ENCODE measurements at regions not wholly inside any gene's neighbourhood (a gene's known extent, or its start where the extent isn't known, plus 50 kb on each side); places are given as distances from the start of the nearest gene placed in this dataset.
"Not testable (repeated sequence)": the region's sequence is repeated elsewhere in the genome, so short reads cannot be mapped to it uniquely, and the experiment has no call there.

DNA sequence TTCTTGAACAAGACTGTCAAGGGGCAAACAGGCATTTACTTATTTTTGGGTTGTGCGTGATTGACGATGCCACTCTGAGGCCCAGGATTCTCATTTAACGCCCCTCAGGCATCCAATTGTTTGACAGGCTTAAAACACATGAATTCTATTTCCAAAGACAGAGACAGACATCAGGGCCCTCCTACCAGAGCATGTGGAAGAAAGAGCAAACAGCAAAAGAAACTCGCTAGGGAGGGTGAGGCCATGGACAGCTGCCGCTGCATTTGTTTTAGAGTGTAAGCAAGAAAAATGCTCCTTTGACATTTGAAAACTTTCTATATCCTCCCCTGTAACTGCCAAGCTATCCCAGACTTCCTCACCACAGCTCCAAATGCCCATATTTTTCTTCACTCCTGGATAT, 410.1 kb downstream of the NPIPA8 start:
- TF ChIP-seq, protein P1, sequence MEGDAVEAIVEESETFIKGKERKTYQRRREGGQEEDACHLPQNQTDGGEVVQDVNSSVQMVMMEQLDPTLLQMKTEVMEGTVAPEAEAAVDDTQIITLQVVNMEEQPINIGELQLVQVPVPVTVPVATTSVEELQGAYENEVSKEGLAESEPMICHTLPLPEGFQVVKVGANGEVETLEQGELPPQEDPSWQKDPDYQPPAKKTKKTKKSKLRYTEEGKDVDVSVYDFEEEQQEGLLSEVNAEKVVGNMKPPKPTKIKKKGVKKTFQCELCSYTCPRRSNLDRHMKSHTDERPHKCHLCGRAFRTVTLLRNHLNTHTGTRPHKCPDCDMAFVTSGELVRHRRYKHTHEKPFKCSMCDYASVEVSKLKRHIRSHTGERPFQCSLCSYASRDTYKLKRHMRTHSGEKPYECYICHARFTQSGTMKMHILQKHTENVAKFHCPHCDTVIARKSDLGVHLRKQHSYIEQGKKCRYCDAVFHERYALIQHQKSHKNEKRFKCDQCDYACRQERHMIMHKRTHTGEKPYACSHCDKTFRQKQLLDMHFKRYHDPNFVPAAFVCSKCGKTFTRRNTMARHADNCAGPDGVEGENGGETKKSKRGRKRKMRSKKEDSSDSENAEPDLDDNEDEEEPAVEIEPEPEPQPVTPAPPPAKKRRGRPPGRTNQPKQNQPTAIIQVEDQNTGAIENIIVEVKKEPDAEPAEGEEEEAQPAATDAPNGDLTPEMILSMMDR (IDR thresholded peaks at IDR 0.05; ENCODE audit: extremely low read depth, insufficient read depth, missing control alignments) = no peak
- in situ Hi-C loops (cut with MboI; ENCODE audit: low pct_unique_long_range_greater_than_20kb, low sequenced_read_pairs, unreplicated experiment) = no loop called here
- no peak for DNase-seq (ENCODE audit: low spot score)

DNA sequence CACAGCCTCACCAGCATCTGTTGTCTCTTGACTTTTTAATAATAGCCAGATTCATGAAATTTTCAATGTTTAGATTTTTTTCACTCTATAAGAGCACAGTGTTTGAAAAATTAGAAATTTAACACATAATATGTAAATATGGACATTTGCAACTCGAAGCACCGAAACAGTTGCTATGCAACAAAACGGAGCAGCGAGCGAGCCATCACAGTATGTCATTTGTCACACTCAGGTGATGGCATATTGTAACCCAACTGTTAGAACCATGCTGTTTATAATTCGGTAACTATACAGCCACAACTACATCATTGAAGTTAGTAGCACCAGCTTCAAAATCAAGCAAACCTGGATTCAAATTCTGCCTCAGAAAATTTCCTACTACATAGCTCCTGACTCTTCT, 410.8 kb downstream of the NPIPA8 start:
- TF ChIP-seq, protein P1 (IDR thresholded peaks at IDR 0.05; ENCODE audit: extremely low read depth, insufficient read depth, missing control alignments) = no peak
- in situ Hi-C loops (cut with MboI; ENCODE audit: low pct_unique_long_range_greater_than_20kb, low sequenced_read_pairs, unreplicated experiment) = no loop called here
- DNase-seq (ENCODE audit: low spot score) = no peak

GRCh38 chr16:17921357-17921978, 415.1 kb downstream of the NPIPA8 start:
- TF ChIP-seq, protein P1 (IDR thresholded peaks at IDR 0.05; ENCODE audit: extremely low read depth, insufficient read depth, missing control alignments) = peak; percentile 85
- DNase-seq (ENCODE audit: low spot score) = peak; percentile 38
- in situ Hi-C loops (cut with MboI; ENCODE audit: low pct_unique_long_range_greater_than_20kb, low sequenced_read_pairs, unreplicated experiment) = no loop called here

DNA sequence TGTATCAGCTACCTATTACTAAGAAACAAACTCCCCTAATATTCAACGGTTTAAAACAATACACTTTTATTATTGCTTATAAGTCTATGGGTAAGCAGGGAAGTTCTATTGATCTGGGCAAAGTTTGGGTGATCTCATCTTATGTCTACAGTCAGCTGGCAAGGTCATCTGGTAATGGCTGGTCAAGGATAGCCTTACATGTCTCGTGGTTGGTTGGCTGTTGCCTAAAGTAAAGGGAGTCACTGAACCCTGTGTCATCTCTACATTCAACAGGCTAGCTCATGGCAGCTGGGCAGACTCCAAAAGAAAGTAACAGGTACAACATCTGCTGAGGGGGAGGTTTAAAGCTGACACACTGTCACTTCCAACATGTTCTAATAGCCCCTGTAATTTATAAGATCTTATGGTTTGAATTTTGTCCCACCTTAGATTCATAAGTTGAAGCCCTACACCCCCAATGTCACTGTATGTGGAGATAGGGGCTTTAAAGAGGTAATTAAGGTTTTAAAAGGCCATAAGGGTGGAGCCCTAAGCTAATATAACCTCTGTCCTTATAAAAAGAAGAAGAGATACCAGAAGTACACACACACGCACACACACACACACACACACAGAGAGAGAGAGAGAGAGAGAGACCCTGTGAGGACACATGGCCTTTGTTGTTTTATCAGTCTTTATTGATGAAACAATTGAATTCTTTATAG, 419.1 kb downstream of the NPIPA8 start:
- in situ Hi-C loops (cut with MboI; ENCODE audit: low pct_unique_long_range_greater_than_20kb, low sequenced_read_pairs, unreplicated experiment) = no loop called here
- TF ChIP-seq, protein P1 (IDR thresholded peaks at IDR 0.05; ENCODE audit: extremely low read depth, insufficient read depth, missing control alignments) = no peak
- DNase-seq (ENCODE audit: low spot score) = no peak

DNA sequence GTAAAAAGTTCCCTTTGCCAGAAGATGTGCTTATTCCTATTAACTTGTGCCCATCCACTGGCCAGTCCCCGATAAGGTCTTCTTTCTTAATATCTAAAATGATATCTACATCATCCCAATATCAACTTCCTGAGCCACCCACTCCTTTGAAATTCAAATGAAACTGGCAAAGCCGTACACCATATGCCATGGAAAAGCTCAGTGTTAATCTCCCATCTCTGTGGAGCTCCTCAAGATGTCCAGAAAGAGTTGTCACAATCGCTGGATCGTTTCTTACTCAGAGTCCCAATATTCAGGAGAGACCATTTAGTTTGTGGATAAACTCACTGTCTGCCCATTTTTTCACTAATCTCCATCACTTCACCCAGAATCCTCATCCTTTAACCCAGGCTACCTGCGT, 420.7 kb downstream of the NPIPA8 start:
- in situ Hi-C loops (cut with MboI; ENCODE audit: low pct_unique_long_range_greater_than_20kb, low sequenced_read_pairs, unreplicated experiment) = no loop called here
- TF ChIP-seq, protein P1 (IDR thresholded peaks at IDR 0.05; ENCODE audit: extremely low read depth, insufficient read depth, missing control alignments) = no peak
- no peak for DNase-seq (ENCODE audit: low spot score)

- in situ Hi-C loops (cut with MboI; ENCODE audit: low pct_unique_long_range_greater_than_20kb, low sequenced_read_pairs, unreplicated experiment) = no loop called here
- TF ChIP-seq, protein P1 (IDR thresholded peaks at IDR 0.05; ENCODE audit: extremely low read depth, insufficient read depth, missing control alignments) = no peak
- no peak for DNase-seq (ENCODE audit: low spot score)
Measured at GRCh38 chr16:17914168-17914567, 422.4 kb downstream of the NPIPA8 start.

- DNase-seq (ENCODE audit: low spot score); in situ Hi-C loops (cut with MboI; ENCODE audit: low pct_unique_long_range_greater_than_20kb, low sequenced_read_pairs, unreplicated experiment): not testable (repeated sequence)
Measured at GRCh38 chr16:17911578-17911977, 425.0 kb downstream of the NPIPA8 start.

DNA sequence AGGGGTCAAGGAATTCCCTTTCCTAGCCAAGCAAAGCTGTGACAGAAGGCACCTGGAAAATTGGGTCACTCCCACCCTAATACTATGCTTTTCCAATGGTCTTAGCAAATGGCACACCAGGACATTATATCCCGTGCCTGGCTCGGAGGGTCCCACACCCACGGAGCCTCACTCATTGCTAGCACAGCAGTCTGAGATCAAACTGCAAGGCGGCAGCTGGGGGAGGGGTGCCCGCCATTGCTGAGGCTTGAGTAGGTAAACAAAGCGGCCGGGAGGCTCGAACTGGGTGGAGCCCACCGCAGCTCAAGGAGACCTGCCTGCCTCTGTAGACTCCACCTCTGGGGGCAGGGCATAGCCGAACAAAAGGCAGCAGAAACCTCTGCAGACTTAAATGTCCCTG, 429.9 kb downstream of the NPIPA8 start:
- in situ Hi-C loops (cut with MboI; ENCODE audit: low pct_unique_long_range_greater_than_20kb, low sequenced_read_pairs, unreplicated experiment); DNase-seq (ENCODE audit: low spot score): not testable (repeated sequence)

Data from GM13977 (cell line).